Erythroblast (primary cell): ENCODE measurements at regions not wholly inside any gene's neighbourhood (a gene's known extent, or its start where the extent isn't known, plus 50 kb on each side); places are given as distances from the start of the nearest gene placed in this dataset.
"Not testable (repeated sequence)": the region's sequence is repeated elsewhere in the genome, so short reads cannot be mapped to it uniquely, and the experiment has no call there.

Source experiments
- DNase-seq, 2 experiments: peaks; one replicate each; lab custom pipeline; 2025; lab: John Stamatoyannopoulos, UW
- GATA1 ChIP-seq: IDR thresholded peaks from 2 replicates; pipeline ENCODE4 v1.6.1; 2011; ENCODE audit warnings: low read depth, mild to moderate bottlenecking, control low read depth, low read length, moderate library complexity
- POLR2A ChIP-seq: IDR thresholded peaks from 2 replicates; pipeline ENCODE4 v1.6.1; 2011; ENCODE audit warnings: mild to moderate bottlenecking, low read length

DNA sequence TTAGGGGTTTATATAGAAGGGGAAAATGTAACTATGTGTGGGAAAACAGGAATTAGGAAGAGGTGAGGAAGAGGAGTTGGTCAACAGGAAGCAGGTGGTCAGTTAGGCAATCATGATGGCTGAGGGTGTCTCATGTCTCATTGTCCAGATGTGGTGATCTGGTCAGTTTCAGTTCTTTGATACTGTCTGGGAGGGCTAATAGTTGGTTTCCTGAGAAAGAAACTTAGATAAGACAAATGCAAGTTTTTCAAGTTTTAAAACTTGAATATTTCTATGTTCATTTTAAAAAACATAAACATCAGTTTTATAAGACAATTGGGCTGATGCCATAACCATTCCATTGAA is 1121.8 kb upstream of the USP15 start:
- no peak for TF ChIP-seq POLR2A
- no peak for TF ChIP-seq GATA1
- DNase-seq: no peak

GRCh38 chr12:61161961-61162360 is 1098.2 kb upstream of the USP15 start:
- DNase-seq: no peak
- TF ChIP-seq POLR2A (no peak), GATA1 (no peak)

GRCh38 chr12:61188801-61189595 is 1071.2 kb upstream of the USP15 start:
- no peak for TF ChIP-seq GATA1
- no peak for TF ChIP-seq POLR2A
- no peak for DNase-seq

DNA sequence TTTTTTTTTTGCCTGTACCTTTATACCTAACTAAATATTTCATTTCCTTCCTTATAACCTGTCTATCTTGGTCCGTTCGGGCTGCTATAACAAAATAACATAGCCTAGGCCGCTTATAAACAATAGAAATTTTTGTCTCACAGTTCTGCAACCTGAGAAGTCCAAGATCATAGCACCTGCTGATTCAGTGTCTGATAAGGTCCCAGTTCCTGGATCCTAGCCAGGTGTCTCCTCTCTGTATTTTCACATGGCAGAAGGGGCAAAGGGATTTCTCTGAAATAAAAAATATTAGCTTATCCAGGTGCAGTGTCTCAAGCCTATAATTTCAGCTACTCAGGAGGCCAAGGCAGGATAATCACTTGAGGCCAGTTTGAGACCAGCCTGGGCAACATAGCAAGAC is 1046.6 kb upstream of the USP15 start:
- no peak for DNase-seq
- no peak for TF ChIP-seq GATA1
- no peak for TF ChIP-seq POLR2A

DNA sequence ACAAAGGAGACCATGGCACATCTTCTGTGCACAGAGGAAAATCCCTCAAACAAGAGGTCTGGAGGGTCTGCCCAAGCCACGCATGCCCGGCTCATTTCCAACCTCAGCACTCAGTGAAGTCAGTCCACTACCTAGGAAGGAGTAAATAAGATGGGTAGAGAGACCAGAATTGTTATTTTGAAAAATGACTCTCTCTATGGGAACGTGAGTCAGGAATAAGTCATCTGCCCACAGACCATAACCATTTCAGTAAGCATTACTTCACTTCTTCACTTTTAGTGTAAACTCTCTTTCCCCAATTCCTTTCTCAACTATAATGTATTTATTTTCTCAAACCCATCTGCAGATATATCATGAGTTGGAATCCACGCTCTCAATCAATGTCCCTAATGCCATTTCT is 1039.9 kb upstream of the USP15 start:
- no peak for DNase-seq
- TF ChIP-seq GATA1 (no peak), POLR2A (no peak)

DNA sequence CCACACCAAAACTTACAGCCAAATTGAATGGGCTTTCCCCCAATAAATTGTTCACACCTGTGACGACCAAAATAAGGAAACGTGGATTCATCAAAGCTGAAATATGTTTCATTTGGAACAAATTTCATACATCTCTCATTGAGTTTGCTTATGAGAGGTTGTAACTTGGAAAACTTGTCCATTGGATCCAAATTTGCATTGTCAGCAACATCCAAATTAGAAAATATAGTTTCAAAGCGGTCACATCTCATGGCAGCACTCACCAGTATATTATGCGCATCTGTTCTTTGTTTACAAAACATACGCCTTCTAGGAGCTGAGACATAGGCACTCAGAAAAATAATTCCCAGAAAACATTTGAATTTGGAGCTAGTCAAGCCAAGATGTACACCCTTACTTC is 1028.2 kb upstream of the USP15 start:
- TF ChIP-seq POLR2A (no peak), GATA1 (no peak)
- no peak for DNase-seq

- DNase-seq: no peak
- TF ChIP-seq GATA1 (no peak), POLR2A (no peak)
These were observed 1009.9 kb upstream of the USP15 start for GRCh38 chr12:61250303-61250702.

- no peak for TF ChIP-seq POLR2A
These were observed 1009.1 kb upstream of the USP15 start for GRCh38 chr12:61251076-61251475.

DNA sequence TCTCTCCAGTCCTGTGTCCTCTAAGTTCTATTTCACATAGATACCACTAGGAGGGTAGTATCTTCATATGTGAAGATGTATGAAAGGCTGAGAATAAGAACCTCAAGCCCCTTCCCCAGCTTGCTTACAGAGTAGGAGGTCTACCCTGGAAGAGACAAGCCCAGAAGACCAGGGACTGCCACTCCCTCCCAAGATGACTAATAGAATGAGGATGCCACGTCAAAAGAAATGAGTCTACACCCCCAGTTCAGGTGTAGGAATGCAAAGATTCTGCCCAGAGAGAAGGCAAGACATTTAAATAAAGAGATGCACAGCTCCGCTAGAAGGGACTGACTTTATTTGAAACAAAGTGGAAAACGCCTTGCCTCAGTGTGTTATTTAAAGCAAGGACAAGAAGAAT is 1006.0 kb upstream of the USP15 start:
- no peak for TF ChIP-seq GATA1
- no peak for TF ChIP-seq POLR2A
- DNase-seq: no peak

More at GRCh38 chr12:61251076-61251475, 1009.1 kb upstream of the USP15 start:
- no peak for DNase-seq

- DNase-seq: not testable (repeated sequence)
These were observed 995.9 kb upstream of the USP15 start for GRCh38 chr12:61264294-61264693.

DNA sequence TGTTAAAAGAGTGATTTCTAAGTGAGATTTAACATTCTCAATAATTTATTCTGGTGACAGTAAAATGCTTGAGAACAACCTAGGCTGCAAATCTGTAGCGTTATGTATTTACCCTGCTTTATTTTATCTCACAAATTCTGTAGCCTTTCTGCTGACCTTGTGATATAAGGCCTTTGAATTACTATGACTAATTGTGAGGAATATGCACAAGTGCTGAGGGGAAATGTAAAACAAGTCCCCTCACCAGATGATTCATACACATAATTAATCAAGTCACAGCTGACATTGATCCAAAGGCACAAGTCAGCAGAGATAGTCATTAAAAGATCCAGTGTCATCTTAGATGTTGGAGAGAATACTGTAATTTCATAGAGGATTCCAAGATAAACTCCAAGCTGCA is 992.7 kb upstream of the USP15 start:
- TF ChIP-seq POLR2A: no peak
- no peak for TF ChIP-seq GATA1
- no peak for DNase-seq

DNA sequence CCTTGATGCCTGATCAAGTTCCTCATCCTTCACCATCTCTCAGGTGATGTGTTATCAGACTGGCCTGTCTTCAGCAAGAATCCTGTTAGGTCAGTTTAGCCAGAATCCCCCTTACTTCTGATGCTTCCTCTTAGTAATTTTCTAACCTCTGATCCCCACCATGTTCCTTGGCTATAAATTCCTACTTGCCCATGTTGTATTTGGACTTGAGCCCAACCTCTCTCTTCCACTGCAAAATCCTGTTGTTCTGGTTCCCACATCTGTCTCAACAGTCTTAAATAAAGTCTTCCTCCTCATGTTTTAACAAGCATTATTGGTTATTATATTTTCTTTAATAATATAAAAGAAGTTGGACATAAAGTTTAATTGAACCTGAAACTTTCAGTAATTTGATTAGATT is 987.8 kb upstream of the USP15 start:
- no peak for DNase-seq
- TF ChIP-seq GATA1 (no peak), POLR2A (no peak)

GRCh38 chr12:61282790-61283575 is 977.2 kb upstream of the USP15 start:
- TF ChIP-seq POLR2A: no peak
- no peak for TF ChIP-seq GATA1
- no peak for DNase-seq

DNA sequence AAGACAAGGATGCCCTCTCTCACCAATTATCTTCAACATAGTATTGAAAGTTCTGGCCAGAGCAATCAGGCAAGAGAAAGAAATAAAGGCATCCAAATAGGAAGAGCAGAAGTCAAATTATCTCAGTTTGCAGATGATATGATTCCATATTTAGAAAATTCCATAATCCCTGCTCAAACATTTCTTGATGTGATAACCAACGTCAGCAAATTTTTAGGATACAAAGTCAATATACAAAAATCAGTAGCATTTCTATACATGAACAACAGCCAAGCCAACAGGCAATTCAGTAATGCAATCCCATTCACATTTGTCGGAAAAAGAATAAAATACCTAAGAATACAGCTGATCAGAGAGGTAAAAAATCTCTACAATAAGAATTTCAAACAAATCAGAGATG is 969.7 kb upstream of the USP15 start:
- no peak for DNase-seq
- no peak for TF ChIP-seq GATA1
- TF ChIP-seq POLR2A: no peak

DNA sequence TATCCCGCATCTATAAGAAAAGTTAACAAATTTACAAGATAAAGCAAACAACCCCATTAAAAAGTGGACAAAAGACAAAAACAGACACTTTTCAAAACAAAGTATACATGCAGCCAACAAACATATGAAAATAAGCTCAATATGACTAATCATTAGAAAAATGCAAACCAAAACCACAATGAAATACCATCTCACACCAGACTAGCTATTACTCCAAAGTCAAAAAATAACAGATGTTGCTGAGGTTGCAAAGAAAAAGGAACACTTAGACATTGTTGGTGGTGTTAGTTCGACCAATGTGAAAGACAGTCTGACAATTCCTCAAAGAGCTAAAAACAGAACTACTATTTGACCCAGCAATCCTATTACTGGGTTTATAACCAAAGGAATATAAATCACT is 968.6 kb upstream of the USP15 start:
- no peak for DNase-seq
- TF ChIP-seq GATA1: no peak
- no peak for TF ChIP-seq POLR2A

- DNase-seq: not testable (repeated sequence)
These were observed 966.2 kb upstream of the USP15 start for GRCh38 chr12:61294011-61294410.

DNA sequence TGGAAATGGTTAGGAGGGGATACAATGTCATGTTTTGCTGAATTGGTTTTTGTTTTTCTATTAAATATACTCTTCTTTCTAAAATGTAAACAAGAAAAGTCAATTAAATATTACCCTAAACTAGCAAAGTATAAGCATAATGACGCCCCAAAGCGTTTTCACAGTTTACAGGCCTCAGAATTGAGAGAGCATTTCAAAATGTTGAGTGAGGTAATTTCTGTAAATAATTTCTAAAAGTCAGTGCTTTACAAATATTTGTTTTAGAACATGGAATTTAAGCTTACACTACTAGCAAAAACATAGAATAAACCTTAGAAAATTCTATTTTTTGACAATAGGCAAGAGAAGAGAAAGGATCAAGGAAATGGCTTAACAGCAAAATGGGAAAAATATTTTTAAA is 958.4 kb upstream of the USP15 start:
- TF ChIP-seq POLR2A (no peak), GATA1 (no peak)
- DNase-seq: no peak
